Left lung (tissue), 4 donors: ENCODE measurements at regions not wholly inside any gene's neighbourhood (a gene's known extent, or its start where the extent isn't known, plus 50 kb on each side); places are given as distances from the start of the nearest gene placed in this dataset.

Source experiments
- ATAC-seq: fragments of 200-7000 bp; cut with Tn5 transposase; one replicate; pipeline ENCODE4 v1.9.1; 2020; ENCODE audit warnings: moderate library complexity
- DNase-seq, 4 donors: peaks; one replicate each; pipeline ENCODE4 v3.0.0-alpha.2; 2013 to 2020
- H3K27ac ChIP-seq, 2 donors: fragments of 200-600 bp; sonication (generic) in 1 of 2; one replicate each; pipeline versions ENCODE4 v1.5.0 to v1.8.0; 2020 to 2021
- H3K27me3 ChIP-seq, 2 donors: fragments of 200-600 bp; sonication (generic) in 1 of 2; one replicate each; pipeline versions ENCODE4 v1.5.0 to v1.8.0; 2020 to 2021
- H3K36me3 ChIP-seq, 2 donors: fragments of 200-600 bp; sonication (generic) in 1 of 2; one replicate each; pipeline versions ENCODE4 v1.5.0 to v1.8.0; 2020 to 2021
- H3K4me1 ChIP-seq, 2 donors: fragments of 200-600 bp; one replicate each; pipeline ENCODE4 v1.8.0; 2021
- H3K4me3 ChIP-seq, 2 donors: fragments of 200-600 bp; sonication (generic) in 1 of 2; one replicate each; pipeline versions ENCODE4 v1.5.0 to v1.8.0; 2020 to 2021; ENCODE audit warnings: mild to moderate bottlenecking in 1 of 2
- H3K9me3 ChIP-seq, 2 donors: fragments of 200-600 bp; sonication (generic) in 1 of 2; one replicate each; pipeline versions ENCODE4 v1.5.0 to v1.8.0; 2020 to 2021
- intact Hi-C, 2 donors: fragments of 100-400 bp; cut with DNase I; formaldehyde crosslinking; loops; one replicate each; pipeline versions ENCODE4 v1.11.2 to v1.14.2; 2022
- TF ChIP-seq, protein P1 (sequence below), 2 donors: fragments of 200-600 bp; sonication (generic) in 1 of 2; IDR thresholded peaks; one replicate each; pipeline versions ENCODE4 v1.5.0 to v1.8.0; 2021; ENCODE audit warnings: antibody characterized with exemption in 2 of 2
- donor health status: DM: no; HTN: yes; CAD: no.
- donor health status: DM: no; HTN: no; CAD: no.

GRCh38 chr6:79777713-79778579 is 146.8 kb downstream of the SH3BGRL2 start:
- H3K27me3 ChIP-seq: no peaks in the 10 kb centered on the region
- peak; percentile 67 to 94 (median 84) for DNase-seq
- ATAC-seq: peak; percentile 100
- H3K27ac ChIP-seq: no peak overlapping the region
- TF ChIP-seq, protein P1, sequence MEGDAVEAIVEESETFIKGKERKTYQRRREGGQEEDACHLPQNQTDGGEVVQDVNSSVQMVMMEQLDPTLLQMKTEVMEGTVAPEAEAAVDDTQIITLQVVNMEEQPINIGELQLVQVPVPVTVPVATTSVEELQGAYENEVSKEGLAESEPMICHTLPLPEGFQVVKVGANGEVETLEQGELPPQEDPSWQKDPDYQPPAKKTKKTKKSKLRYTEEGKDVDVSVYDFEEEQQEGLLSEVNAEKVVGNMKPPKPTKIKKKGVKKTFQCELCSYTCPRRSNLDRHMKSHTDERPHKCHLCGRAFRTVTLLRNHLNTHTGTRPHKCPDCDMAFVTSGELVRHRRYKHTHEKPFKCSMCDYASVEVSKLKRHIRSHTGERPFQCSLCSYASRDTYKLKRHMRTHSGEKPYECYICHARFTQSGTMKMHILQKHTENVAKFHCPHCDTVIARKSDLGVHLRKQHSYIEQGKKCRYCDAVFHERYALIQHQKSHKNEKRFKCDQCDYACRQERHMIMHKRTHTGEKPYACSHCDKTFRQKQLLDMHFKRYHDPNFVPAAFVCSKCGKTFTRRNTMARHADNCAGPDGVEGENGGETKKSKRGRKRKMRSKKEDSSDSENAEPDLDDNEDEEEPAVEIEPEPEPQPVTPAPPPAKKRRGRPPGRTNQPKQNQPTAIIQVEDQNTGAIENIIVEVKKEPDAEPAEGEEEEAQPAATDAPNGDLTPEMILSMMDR (IDR thresholded peaks at IDR 0.05): peak; percentile 98 to 99
- intact Hi-C loops: no loop called here
- no peaks in the 10 kb centered on the region for H3K36me3 ChIP-seq
- H3K9me3 ChIP-seq: no peaks in the 10 kb centered on the region
- H3K4me1 ChIP-seq: peaks cover 0 to 7% of the 10 kb centered on the region in 2 donors
- H3K4me3 ChIP-seq: peak overlapping the region; percentile 14 to 28

DNA sequence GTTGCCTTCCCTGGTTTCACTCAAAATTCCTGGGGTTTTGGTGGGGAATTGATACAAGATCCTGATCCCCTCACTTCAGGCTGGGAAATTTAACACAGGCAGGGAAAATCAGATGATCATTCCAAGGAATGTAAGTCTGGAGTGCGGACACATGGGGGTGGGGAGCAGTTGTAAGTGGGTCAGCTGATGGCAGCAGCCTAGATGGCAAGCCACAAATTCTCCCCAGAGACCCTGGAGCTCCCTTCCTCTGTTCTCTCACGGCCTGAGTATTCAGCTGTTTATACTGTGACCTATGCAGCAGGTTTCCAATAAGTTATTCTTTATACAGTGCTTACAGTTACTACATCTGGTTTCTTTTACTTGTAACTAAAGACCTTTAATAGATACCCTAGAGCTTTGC is 144.9 kb downstream of the SH3BGRL2 start:
- Histone ChIP-seq H3K4me3 (no peak overlapping the region), H3K27me3 (no peaks in the 10 kb centered on the region), H3K9me3 (no peaks in the 10 kb centered on the region), H3K4me1 (peaks cover 0 to 7% of the 10 kb centered on the region in 2 donors), H3K27ac (no peak overlapping the region), H3K36me3 (no peaks in the 10 kb centered on the region)
- TF ChIP-seq, protein P1 (IDR thresholded peaks at IDR 0.05): no peak
- DNase-seq (no peak), ATAC-seq (no peak)
- intact Hi-C loops: no loop called here

DNA sequence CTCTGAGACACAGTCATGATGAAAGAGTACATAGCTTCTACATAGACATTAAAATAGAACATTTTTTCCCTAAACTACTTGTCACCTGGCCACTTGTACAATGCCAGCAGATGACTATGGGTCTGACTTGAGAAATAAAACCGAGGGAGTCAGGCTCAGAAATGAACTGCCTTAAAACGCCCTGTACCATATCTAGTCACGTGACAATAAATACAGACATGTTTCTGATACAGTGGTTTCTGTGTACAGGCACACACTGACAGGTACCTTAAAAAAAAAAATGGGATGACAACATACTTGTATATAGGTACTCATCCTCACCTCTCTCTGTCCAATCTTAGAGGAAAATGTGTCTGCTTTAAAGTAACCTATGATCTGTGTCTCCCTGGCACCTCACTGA is 144.1 kb downstream of the SH3BGRL2 start:
- intact Hi-C loops: no loop called here
- Histone ChIP-seq H3K27ac (no peak overlapping the region), H3K9me3 (no peaks in the 10 kb centered on the region), H3K27me3 (no peaks in the 10 kb centered on the region), H3K36me3 (no peaks in the 10 kb centered on the region), H3K4me1 (peaks cover 0 to 7% of the 10 kb centered on the region in 2 donors), H3K4me3 (no peak overlapping the region)
- DNase-seq (no peak), ATAC-seq (no peak)
- TF ChIP-seq, protein P1 (IDR thresholded peaks at IDR 0.05): no peak

DNA sequence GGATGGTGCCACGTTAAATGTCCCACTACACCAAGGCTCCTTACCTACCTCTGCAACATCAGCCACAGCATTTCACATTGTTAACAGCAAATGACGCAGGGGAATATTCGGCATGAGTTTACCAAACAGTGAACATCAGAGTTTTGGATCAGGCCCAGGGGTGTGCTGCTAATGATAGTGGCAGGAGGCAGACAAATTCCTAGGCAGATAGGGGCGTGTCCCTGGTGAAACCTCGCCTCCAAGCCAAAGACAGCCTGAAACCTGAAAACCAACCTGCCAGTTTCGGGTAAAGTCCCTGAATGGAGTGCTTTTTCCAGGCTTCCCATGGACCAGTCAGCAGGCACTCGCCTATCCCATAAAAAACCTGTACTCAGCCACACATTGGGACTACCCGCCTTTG is 133.6 kb downstream of the SH3BGRL2 start:
- TF ChIP-seq, protein P1 (IDR thresholded peaks at IDR 0.05): no peak
- H3K4me1 ChIP-seq: no peaks in the 10 kb centered on the region
- ATAC-seq (no peak), DNase-seq (no peak)
- intact Hi-C loops: no loop called here
- H3K27ac ChIP-seq: no peak overlapping the region
- H3K9me3 ChIP-seq: peaks cover 0 to 8% of the 10 kb centered on the region in 2 donors
- no peak overlapping the region for H3K4me3 ChIP-seq
- H3K27me3 ChIP-seq: no peaks in the 10 kb centered on the region
- H3K36me3 ChIP-seq: no peaks in the 10 kb centered on the region

- no peaks in the 10 kb centered on the region for H3K27me3 ChIP-seq
- intact Hi-C loops: no loop called here
- no peak overlapping the region for H3K27ac ChIP-seq
- ATAC-seq (no peak), DNase-seq (no peak)
- no peaks in the 10 kb centered on the region for H3K36me3 ChIP-seq
- H3K4me3 ChIP-seq: no peak overlapping the region
- no peaks in the 10 kb centered on the region for H3K4me1 ChIP-seq
- peaks cover 0 to 8% of the 10 kb centered on the region in 2 donors for H3K9me3 ChIP-seq
- TF ChIP-seq, protein P1 (IDR thresholded peaks at IDR 0.05): no peak
Measured at GRCh38 chr6:79763301-79763700, 132.2 kb downstream of the SH3BGRL2 start.
